Endodermal cell (in vitro differentiated cells): ENCODE measurements at regions not wholly inside any gene's neighbourhood (a gene's known extent, or its start where the extent isn't known, plus 50 kb on each side); places are given as distances from the start of the nearest gene placed in this dataset.

Source experiments
- DNase-seq: peaks from one replicate; pipeline ENCODE4 v3.0.0-alpha.2; 2017
- H3K27ac ChIP-seq: 2 replicates; pipeline ENCODE4 v1.5.1; 2013; ENCODE audit warnings: mild to moderate bottlenecking, low read depth, low read length, moderate library complexity
- H3K27me3 ChIP-seq: 2 replicates; pipeline ENCODE4 v1.6.1; 2013; ENCODE audit warnings: mild to moderate bottlenecking, low read length, moderate library complexity; ENCODE audit not compliant: insufficient read depth, control insufficient read depth, poor library complexity, severe bottlenecking
- H3K36me3 ChIP-seq: 2 replicates; pipeline ENCODE4 v1.7.0; 2013; ENCODE audit warnings: mild to moderate bottlenecking, low read length, moderate library complexity; ENCODE audit not compliant: control insufficient read depth, insufficient read depth
- H3K4me1 ChIP-seq: one replicate; pipeline ENCODE4 v1.7.0; 2013; ENCODE audit warnings: low read length; ENCODE audit not compliant: control insufficient read depth, insufficient read depth
- H3K4me3 ChIP-seq: 2 replicates; pipeline ENCODE4 v1.5.1; 2013; ENCODE audit warnings: mild to moderate bottlenecking, low read length, moderate library complexity
- H3K9ac ChIP-seq: 2 replicates; pipeline ENCODE4 v1.6.1; 2013; ENCODE audit warnings: mild to moderate bottlenecking, low read length, moderate library complexity; ENCODE audit not compliant: poor library complexity, severe bottlenecking; ENCODE audit errors: extremely low read depth
- H3K9me3 ChIP-seq: 2 replicates; pipeline ENCODE4 v1.6.1; 2013; ENCODE audit warnings: mild to moderate bottlenecking, low read length, moderate library complexity; ENCODE audit not compliant: control insufficient read depth
- H3K27ac Mint-ChIP-seq: 2 replicates; pipeline ENCODE4 v1.8.0; 2020; ENCODE audit warnings: mixed read lengths
- H3K27me3 Mint-ChIP-seq: 2 replicates; pipeline ENCODE4 v1.8.0; 2021; ENCODE audit warnings: mild to moderate bottlenecking, mixed read lengths; ENCODE audit not compliant: insufficient read depth
- H3K36me3 Mint-ChIP-seq: 2 replicates; pipeline ENCODE4 v1.8.0; 2020; ENCODE audit warnings: low read depth, mixed read lengths
- H3K4me1 Mint-ChIP-seq: 2 replicates; pipeline ENCODE4 v1.8.0; 2020; ENCODE audit warnings: mixed read lengths
- H3K4me3 Mint-ChIP-seq: 2 replicates; pipeline ENCODE4 v1.8.0; 2020; ENCODE audit warnings: mild to moderate bottlenecking, moderate library complexity, mixed read lengths
- H3K9me3 Mint-ChIP-seq: 2 replicates; pipeline ENCODE4 v1.8.0; 2020; ENCODE audit warnings: mild to moderate bottlenecking, mixed read lengths
- CTCF ChIP-seq: fragments of 200-600 bp; sonication (generic); conservative IDR thresholded peaks from 2 replicates; pipeline ENCODE4 v1.5.0; 2021; ENCODE audit warnings: antibody characterized with exemption, mild to moderate bottlenecking
- WGBS, 2 experiments: methylation state at CpG; one replicate each; pipeline versions ENCODE4 v1.1.5 to v1.1.7; 2013; ENCODE audit warnings: missing lambda C conversion rate in 2 of 2, mixed read lengths in 1 of 2; ENCODE audit not compliant: insufficient coverage in 1 of 2, insufficient read length in 1 of 2; 5-methylcytosine and 5-hydroxymethylcytosine counted together

- no peak overlapping the region for H3K9ac ChIP-seq
- H3K36me3 ChIP-seq: no peaks in the 10 kb centered on the region
- H3K4me3 ChIP-seq: no peak overlapping the region
- no peaks in the 10 kb centered on the region for H3K27me3 ChIP-seq
- H3K27ac Mint-ChIP-seq: no peak overlapping the region
- H3K4me3 Mint-ChIP-seq: no peak overlapping the region
- no peaks in the 10 kb centered on the region for H3K9me3 Mint-ChIP-seq
- no peak for DNase-seq
- H3K4me1 Mint-ChIP-seq: no peaks in the 10 kb centered on the region
- H3K4me1 ChIP-seq: no peaks in the 10 kb centered on the region
- no peaks in the 10 kb centered on the region for H3K27me3 Mint-ChIP-seq
- no peaks in the 10 kb centered on the region for H3K9me3 ChIP-seq
- no peak for TF ChIP-seq CTCF
- no peak overlapping the region for H3K27ac ChIP-seq
- H3K36me3 Mint-ChIP-seq: no peaks in the 10 kb centered on the region
These were observed 518.7 kb upstream of the MAP3K7 start for GRCh38 chr6:91105532-91105931.

GRCh38 chr6:91099479-91099878, 512.6 kb upstream of the MAP3K7 start:
- Mint-ChIP-seq H3K27ac (no peak overlapping the region), H3K4me3 (no peak overlapping the region), H3K36me3 (no peaks in the 10 kb centered on the region), H3K27me3 (no peaks in the 10 kb centered on the region), H3K4me1 (peaks cover 9% of the 10 kb centered on the region), H3K9me3 (no peaks in the 10 kb centered on the region)
- no peaks in the 10 kb centered on the region for H3K36me3 ChIP-seq
- no peaks in the 10 kb centered on the region for H3K27me3 ChIP-seq
- WGBS, 2 experiments: 87% methylated on average over 1 of the region's 1 CpG; no CpG with 5 or more reads in 1 of the 2 experiments
- peaks cover 9% of the 10 kb centered on the region for H3K4me1 ChIP-seq
- no peak overlapping the region for H3K9ac ChIP-seq
- H3K4me3 ChIP-seq: no peak overlapping the region
- no peaks in the 10 kb centered on the region for H3K9me3 ChIP-seq
- H3K27ac ChIP-seq: no peak overlapping the region
- DNase-seq: no peak
- no peak for TF ChIP-seq CTCF

GRCh38 chr6:91098006-91098405, 511.1 kb upstream of the MAP3K7 start:
- WGBS, 2 experiments: 83 to 92% methylated on average over 5 of the region's 5 CpGs
- Histone ChIP-seq H3K9ac (no peak overlapping the region), H3K4me3 (peak overlapping the region; percentile 38), H3K4me1 (peaks cover 9% of the 10 kb centered on the region), H3K27ac (no peak overlapping the region), H3K36me3 (no peaks in the 10 kb centered on the region), H3K9me3 (no peaks in the 10 kb centered on the region), H3K27me3 (no peaks in the 10 kb centered on the region)
- Mint-ChIP-seq H3K4me3 (no peak overlapping the region), H3K36me3 (no peaks in the 10 kb centered on the region), H3K4me1 (peaks cover 9% of the 10 kb centered on the region), H3K27ac (no peak overlapping the region), H3K9me3 (no peaks in the 10 kb centered on the region), H3K27me3 (no peaks in the 10 kb centered on the region)
- no peak for DNase-seq
- no peak for TF ChIP-seq CTCF
